ENCODE measurements at regions not wholly inside any gene's neighbourhood (a gene's known extent, or its start where the extent isn't known, plus 50 kb on each side); places are given as distances from the start of the nearest gene placed in this dataset.

DNA sequence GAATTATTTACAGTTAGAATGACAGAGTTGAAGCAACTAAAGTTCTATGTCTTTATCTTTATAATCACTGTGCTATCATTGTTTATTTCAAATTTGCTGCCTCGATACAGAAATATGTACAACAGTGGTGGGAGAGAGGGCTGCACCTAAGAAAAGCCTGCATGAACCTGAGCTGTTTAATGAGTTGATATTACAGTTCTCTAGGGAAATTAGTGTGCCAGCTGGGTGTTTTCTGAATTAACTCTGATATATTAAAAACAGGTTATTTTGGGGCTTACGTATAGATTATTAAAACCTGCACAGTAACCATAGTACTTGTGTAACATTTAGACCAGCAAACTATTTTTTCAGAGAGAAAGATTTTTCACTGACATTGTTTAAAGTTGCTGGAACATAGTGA, 750.5 kb upstream of the DDX18 start:
- H3K9ac ChIP-seq (replicated peaks; ENCODE audit: extremely low read depth, insufficient read depth, low read length) = no peak overlapping the region
- FAIRE-seq (no peak), DNase-seq (ENCODE audit: low read depth, low spot score) (no peak)
- dilution Hi-C loops (cut with MboI; ENCODE audit: extremely low pct_ligation_motif_present, low sequenced_read_pairs) = no loop called here
- no peak overlapping the region for H3K4me2 ChIP-seq (ENCODE audit: insufficient read depth, low read length)
- ChIA-PET CTCF (no interaction called here), POLR2A (no interaction called here)
- no peak overlapping the region for H3K27ac ChIP-seq (ENCODE audit: insufficient read depth, low read depth, low read length)
- TF ChIP-seq POLR2A (IDR thresholded peaks at IDR 0.05; ENCODE audit: low read depth, low read length) (no peak), GATA2 (IDR thresholded peaks at IDR 0.05; ENCODE audit: insufficient read depth, insufficient read length, low read depth, low read length) (no peak), MAX (IDR thresholded peaks at IDR 0.05; ENCODE audit: insufficient read depth, insufficient read length) (no peak), JUN (IDR thresholded peaks at IDR 0.05; ENCODE audit: borderline replicate concordance, insufficient read depth, insufficient read length, low read depth) (no peak)
- TF ChIP-seq, protein P1, sequence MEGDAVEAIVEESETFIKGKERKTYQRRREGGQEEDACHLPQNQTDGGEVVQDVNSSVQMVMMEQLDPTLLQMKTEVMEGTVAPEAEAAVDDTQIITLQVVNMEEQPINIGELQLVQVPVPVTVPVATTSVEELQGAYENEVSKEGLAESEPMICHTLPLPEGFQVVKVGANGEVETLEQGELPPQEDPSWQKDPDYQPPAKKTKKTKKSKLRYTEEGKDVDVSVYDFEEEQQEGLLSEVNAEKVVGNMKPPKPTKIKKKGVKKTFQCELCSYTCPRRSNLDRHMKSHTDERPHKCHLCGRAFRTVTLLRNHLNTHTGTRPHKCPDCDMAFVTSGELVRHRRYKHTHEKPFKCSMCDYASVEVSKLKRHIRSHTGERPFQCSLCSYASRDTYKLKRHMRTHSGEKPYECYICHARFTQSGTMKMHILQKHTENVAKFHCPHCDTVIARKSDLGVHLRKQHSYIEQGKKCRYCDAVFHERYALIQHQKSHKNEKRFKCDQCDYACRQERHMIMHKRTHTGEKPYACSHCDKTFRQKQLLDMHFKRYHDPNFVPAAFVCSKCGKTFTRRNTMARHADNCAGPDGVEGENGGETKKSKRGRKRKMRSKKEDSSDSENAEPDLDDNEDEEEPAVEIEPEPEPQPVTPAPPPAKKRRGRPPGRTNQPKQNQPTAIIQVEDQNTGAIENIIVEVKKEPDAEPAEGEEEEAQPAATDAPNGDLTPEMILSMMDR (IDR thresholded peaks at IDR 0.05; ENCODE audit: extremely low read depth in 1 of 2, insufficient read depth in 1 of 2, low read depth in 1 of 2, low read length in 2 of 2) = no peak
- no peak overlapping the region for H3K4me3 ChIP-seq (replicated peaks in 1 of 3; ENCODE audit: insufficient read depth in 1 of 3, low read depth in 1 of 3, low read length in 3 of 3)
- no peaks in the 10 kb centered on the region for H3K79me2 ChIP-seq (ENCODE audit: control insufficient read depth, insufficient read depth, low read length)
- intact Hi-C loops (cut with micrococcal nuclease) = no loop called here
- no peaks in the 10 kb centered on the region for H4K20me1 ChIP-seq (replicated peaks; ENCODE audit: control insufficient read depth, extremely low read depth, insufficient read depth, low read length)
- no TSS peak for BruUV-seq (replicated peaks)
- H2AFZ ChIP-seq (ENCODE audit: low read depth, low read length) = no peak overlapping the region
- no peaks in the 10 kb centered on the region for H3K9me1 ChIP-seq (replicated peaks; ENCODE audit: control insufficient read depth, extremely low read depth, insufficient read depth, low read length)
- peaks cover 4% of the 10 kb centered on the region for H3K9me3 ChIP-seq (replicated peaks; ENCODE audit: control insufficient read depth, insufficient read depth, low read length)
- H3K27me3 ChIP-seq (ENCODE audit: control insufficient read depth in 2 of 2, insufficient read depth in 2 of 2, low read length in 2 of 2) = no peaks in the 10 kb centered on the region
- no peaks in the 10 kb centered on the region for H3K36me3 ChIP-seq (ENCODE audit: control insufficient read depth in 2 of 2, extremely low read depth in 1 of 2, insufficient read depth in 2 of 2, low read length in 2 of 2)
- no peaks in the 10 kb centered on the region for H3K4me1 ChIP-seq (ENCODE audit: control insufficient read depth, extremely low read depth, insufficient read depth, low read length)

DNA sequence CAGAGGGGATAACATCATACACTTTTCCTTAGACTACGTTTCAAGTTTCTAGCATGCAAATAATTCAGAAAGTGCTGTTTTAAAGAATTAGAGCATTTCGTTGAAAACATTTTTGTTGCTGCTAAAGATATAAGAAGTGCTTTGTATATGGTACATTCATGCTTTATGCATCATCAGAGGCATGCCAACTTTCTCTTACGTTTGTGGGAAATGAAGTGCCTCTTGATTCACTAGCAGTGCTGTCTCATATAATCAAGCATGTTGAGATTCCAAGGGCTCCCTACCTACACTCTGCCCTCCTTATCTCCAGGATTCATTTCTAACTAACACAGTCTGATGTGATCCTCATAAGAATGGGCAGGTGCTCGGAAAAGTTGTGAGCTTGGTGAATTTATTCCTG, 748.6 kb upstream of the DDX18 start:
- H3K4me2 ChIP-seq (ENCODE audit: insufficient read depth, low read length) = no peak overlapping the region
- TF ChIP-seq POLR2A (IDR thresholded peaks at IDR 0.05; ENCODE audit: low read depth, low read length) (no peak), MYC (IDR thresholded peaks at IDR 0.05; ENCODE audit: low read depth, low read length) (no peak), MAX (IDR thresholded peaks at IDR 0.05; ENCODE audit: insufficient read depth, insufficient read length) (no peak), GATA2 (IDR thresholded peaks at IDR 0.05; ENCODE audit: insufficient read depth, insufficient read length, low read depth, low read length) (no peak), FOS (IDR thresholded peaks at IDR 0.05; ENCODE audit: borderline replicate concordance, insufficient read depth, low read length) (no peak), POLR2AphosphoS5 (IDR thresholded peaks at IDR 0.05; ENCODE audit: insufficient read depth, low read depth, low read length) (no peak), EZH2 (IDR thresholded peaks at IDR 0.05; ENCODE audit: borderline replicate concordance, low read depth, low read length, severe bottlenecking) (no peak), JUN (IDR thresholded peaks at IDR 0.05; ENCODE audit: borderline replicate concordance, insufficient read depth, insufficient read length, low read depth) (no peak)
- TF ChIP-seq, protein P1 (IDR thresholded peaks at IDR 0.05; ENCODE audit: extremely low read depth in 1 of 2, insufficient read depth in 1 of 2, low read depth in 1 of 2, low read length in 2 of 2) = no peak
- FAIRE-seq (no peak), DNase-seq (ENCODE audit: low read depth, low spot score) (no peak)
- H3K9me1 ChIP-seq (replicated peaks; ENCODE audit: control insufficient read depth, extremely low read depth, insufficient read depth, low read length) = no peaks in the 10 kb centered on the region
- ChIA-PET CTCF (no interaction called here), POLR2A (no interaction called here)
- no peak overlapping the region for H3K4me3 ChIP-seq (replicated peaks in 1 of 3; ENCODE audit: insufficient read depth in 1 of 3, low read depth in 1 of 3, low read length in 3 of 3)
- H3K4me1 ChIP-seq (ENCODE audit: control insufficient read depth, extremely low read depth, insufficient read depth, low read length) = no peaks in the 10 kb centered on the region
- no peak overlapping the region for H2AFZ ChIP-seq (ENCODE audit: low read depth, low read length)
- no TSS peak for BruUV-seq (replicated peaks)
- no peaks in the 10 kb centered on the region for H3K79me2 ChIP-seq (ENCODE audit: control insufficient read depth, insufficient read depth, low read length)
- peaks cover 2% of the 10 kb centered on the region for H3K9me3 ChIP-seq (replicated peaks; ENCODE audit: control insufficient read depth, insufficient read depth, low read length)
- H3K9ac ChIP-seq (replicated peaks; ENCODE audit: extremely low read depth, insufficient read depth, low read length) = no peak overlapping the region
- intact Hi-C loops (cut with micrococcal nuclease) (no loop called here), dilution Hi-C loops (cut with MboI; ENCODE audit: extremely low pct_ligation_motif_present, low sequenced_read_pairs) (no loop called here)
- H4K20me1 ChIP-seq (replicated peaks; ENCODE audit: control insufficient read depth, extremely low read depth, insufficient read depth, low read length) = no peaks in the 10 kb centered on the region
- H3K36me3 ChIP-seq (ENCODE audit: control insufficient read depth in 2 of 2, extremely low read depth in 1 of 2, insufficient read depth in 2 of 2, low read length in 2 of 2) = no peaks in the 10 kb centered on the region
- H3K27me3 ChIP-seq (ENCODE audit: control insufficient read depth in 2 of 2, insufficient read depth in 2 of 2, low read length in 2 of 2) = no peaks in the 10 kb centered on the region
- no peak overlapping the region for H3K27ac ChIP-seq (ENCODE audit: insufficient read depth, low read depth, low read length)
